OCI-LY1 (cell line): ENCODE measurements at regions not wholly inside any gene's neighbourhood (a gene's known extent, or its start where the extent isn't known, plus 50 kb on each side); places are given as distances from the start of the nearest gene placed in this dataset.

Experiments
- EZH2 ChIP-seq: fragments of 200-600 bp; sonication (generic), shearing (Covaris generic); IDR thresholded peaks from 2 replicates; pipeline ENCODE4 v1.8.0; 2017; ENCODE audit warnings: borderline replicate concordance, mixed run types, mild to moderate bottlenecking, antibody characterized with exemption, low read length, moderate library complexity, mixed read lengths
- TF ChIP-seq, protein P1 (sequence below): fragments of 200-600 bp; sonication (generic), shearing (Covaris generic); IDR thresholded peaks from 2 replicates; pipeline ENCODE4 v1.5.1; 2017; ENCODE audit warnings: mild to moderate bottlenecking, antibody characterized with exemption, low read length, moderate library complexity, mixed read lengths

DNA sequence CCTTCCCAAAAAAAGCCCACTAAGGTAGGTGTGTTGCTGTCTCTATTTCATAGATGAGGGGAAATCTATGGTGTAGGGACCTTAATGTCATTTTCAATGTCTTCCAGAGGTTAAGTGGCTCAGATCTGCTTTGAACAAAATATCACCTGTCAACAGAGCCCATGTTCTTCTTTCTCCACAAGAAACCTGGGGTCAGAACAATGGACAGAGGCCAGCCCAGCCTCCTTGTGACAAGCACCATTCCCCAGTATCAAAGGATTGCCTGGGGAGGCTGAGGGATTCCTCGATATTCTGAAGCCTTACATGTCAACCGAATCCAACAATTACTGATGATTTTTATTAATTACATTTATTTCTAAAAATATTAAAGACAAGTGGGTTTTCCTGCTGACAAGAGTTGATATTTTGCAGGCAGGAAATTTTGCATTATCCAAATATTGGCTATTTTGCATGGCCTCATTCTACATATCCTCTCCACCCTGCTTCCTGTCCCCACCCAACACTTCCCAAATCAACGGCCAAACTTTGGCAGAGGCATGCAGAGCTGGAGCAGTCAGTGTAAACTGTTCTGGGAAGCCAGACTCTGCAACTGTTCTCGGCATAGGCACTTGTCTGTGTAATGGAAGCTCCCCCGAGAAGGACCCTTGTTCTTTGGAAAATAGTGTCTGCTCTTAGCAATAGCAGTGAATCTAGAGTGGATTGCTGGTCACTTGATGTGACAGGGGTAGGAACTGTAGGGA, 281.5 kb downstream of the HS3ST3A1 start:
- TF ChIP-seq, protein P1, sequence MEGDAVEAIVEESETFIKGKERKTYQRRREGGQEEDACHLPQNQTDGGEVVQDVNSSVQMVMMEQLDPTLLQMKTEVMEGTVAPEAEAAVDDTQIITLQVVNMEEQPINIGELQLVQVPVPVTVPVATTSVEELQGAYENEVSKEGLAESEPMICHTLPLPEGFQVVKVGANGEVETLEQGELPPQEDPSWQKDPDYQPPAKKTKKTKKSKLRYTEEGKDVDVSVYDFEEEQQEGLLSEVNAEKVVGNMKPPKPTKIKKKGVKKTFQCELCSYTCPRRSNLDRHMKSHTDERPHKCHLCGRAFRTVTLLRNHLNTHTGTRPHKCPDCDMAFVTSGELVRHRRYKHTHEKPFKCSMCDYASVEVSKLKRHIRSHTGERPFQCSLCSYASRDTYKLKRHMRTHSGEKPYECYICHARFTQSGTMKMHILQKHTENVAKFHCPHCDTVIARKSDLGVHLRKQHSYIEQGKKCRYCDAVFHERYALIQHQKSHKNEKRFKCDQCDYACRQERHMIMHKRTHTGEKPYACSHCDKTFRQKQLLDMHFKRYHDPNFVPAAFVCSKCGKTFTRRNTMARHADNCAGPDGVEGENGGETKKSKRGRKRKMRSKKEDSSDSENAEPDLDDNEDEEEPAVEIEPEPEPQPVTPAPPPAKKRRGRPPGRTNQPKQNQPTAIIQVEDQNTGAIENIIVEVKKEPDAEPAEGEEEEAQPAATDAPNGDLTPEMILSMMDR = no peak
- no peak for TF ChIP-seq EZH2
